B cell (primary cell): ENCODE measurements at regions not wholly inside any gene's neighbourhood (a gene's known extent, or its start where the extent isn't known, plus 50 kb on each side); places are given as distances from the start of the nearest gene placed in this dataset.

Source experiments
- ATAC-seq: fragments of 200-7000 bp; cut with Tn5 transposase; one replicate; pipeline ENCODE4 v1.10.0; 2021; ENCODE audit warnings: low read depth, mild to moderate bottlenecking, moderate number of reproducible peaks, moderate library complexity
- CTCF ChIA-PET: fragments of 350-600 bp; sonication (Branson Sonifier 250); formaldehyde crosslinking; loops from one replicate; lab custom pipeline; 2021; ENCODE audit warnings: antibody characterized with exemption, inconsistent platforms; lab: Charles Lee
- POLR2A ChIA-PET: fragments of 350-600 bp; sonication (Branson Sonifier 250); formaldehyde crosslinking; loops from one replicate; lab custom pipeline; 2021; ENCODE audit warnings: antibody characterized with exemption; lab: Charles Lee
- DNase-seq: peaks from one replicate; pipeline ENCODE4 v3.0.0; 2013
- H2AFZ ChIP-seq: 2 replicates; pipeline ENCODE4 v1.6.1; 2012; ENCODE audit warnings: mild to moderate bottlenecking, low read depth, low read length; ENCODE audit not compliant: insufficient read depth, poor library complexity, severe bottlenecking
- H3K27ac ChIP-seq, 2 donors: 1 replicate in 1 of 2; 2 replicates in 1 of 2; pipeline ENCODE4 v1.5.1; 2012 to 2013; ENCODE audit warnings: low read length in 2 of 2, mild to moderate bottlenecking in 2 of 2, moderate library complexity in 1 of 2
- H3K27me3 ChIP-seq, 4 experiments: fragments of 200-600 bp in 1 of 4; sonication (generic) in 1 of 4; replicated peaks in 1 of 4; 1 replicate in 2 of 4; 2 replicates in 2 of 4; pipeline versions ENCODE4 v1.6.1 to v1.7.0; 2013 to 2016; ENCODE audit warnings: low read length in 3 of 4, mild to moderate bottlenecking in 2 of 4, mixed read lengths in 1 of 4, moderate library complexity in 1 of 4; ENCODE audit not compliant: insufficient read depth in 4 of 4, control insufficient read depth in 3 of 4; ENCODE audit errors: control extremely low read depth in 1 of 4
- H3K36me3 ChIP-seq, 2 experiments: replicated peaks in 1 of 2; 1 replicate in 1 of 2; 2 replicates in 1 of 2; pipeline versions ENCODE4 v1.6.1 to v1.7.1; 2013; ENCODE audit warnings: low read length in 1 of 2; ENCODE audit not compliant: insufficient read depth in 2 of 2, control insufficient read depth in 1 of 2; ENCODE audit errors: control extremely low read depth in 1 of 2, extremely low read depth in 1 of 2
- H3K4me1 ChIP-seq, 2 donors: fragments of 200-600 bp in 1 of 2; sonication (generic) in 1 of 2; 1 replicate in 1 of 2; 2 replicates in 1 of 2; pipeline versions ENCODE4 v1.5.1 to v1.6.1; 2013 to 2017; ENCODE audit warnings: low read length in 2 of 2; ENCODE audit not compliant: control insufficient read depth in 2 of 2, insufficient read depth in 2 of 2
- H3K4me2 ChIP-seq: replicated peaks from 2 replicates; pipeline ENCODE3; 2012; ENCODE audit warnings: mild to moderate bottlenecking, low read depth, low read length; ENCODE audit not compliant: poor library complexity, severe bottlenecking
- H3K4me3 ChIP-seq, 5 experiments: fragments of 200-600 bp in 1 of 5; sonication (generic) in 1 of 5; 1 replicate in 3 of 5; 2 replicates in 2 of 5; pipeline versions ENCODE4 v1.5.1 to v1.7.0; 2011 to 2016; ENCODE audit warnings: low read length in 4 of 5, mild to moderate bottlenecking in 4 of 5, low read depth in 2 of 5, control low read depth in 1 of 5, moderate library complexity in 1 of 5; ENCODE audit not compliant: insufficient read depth in 1 of 5; ENCODE audit errors: control extremely low read depth in 1 of 5, extremely low read depth in 1 of 5
- H3K79me2 ChIP-seq: fragments of 200-600 bp; sonication (generic); one replicate; pipeline ENCODE4 v1.6.0; 2016; ENCODE audit warnings: low read length; ENCODE audit not compliant: control insufficient read depth, insufficient read depth
- H3K9ac ChIP-seq: fragments of 200-600 bp; sonication (generic); 2 replicates; pipeline ENCODE4 v1.6.1; 2017; ENCODE audit warnings: mild to moderate bottlenecking, low read length, moderate library complexity
- H3K9me3 ChIP-seq, 3 donors: one replicate each; pipeline versions ENCODE4 v1.6.1 to v1.7.1; 2013; ENCODE audit warnings: low read length in 2 of 3; ENCODE audit not compliant: control insufficient read depth in 2 of 3, insufficient read depth in 1 of 3; ENCODE audit errors: control extremely low read depth in 1 of 3
- H4K20me1 ChIP-seq: 2 replicates; pipeline ENCODE4 v1.6.0; 2012; ENCODE audit warnings: mild to moderate bottlenecking, low read length; ENCODE audit not compliant: insufficient read depth, control insufficient read depth, poor library complexity, severe bottlenecking
- H3K27ac Mint-ChIP-seq: one replicate; pipeline ENCODE4 v1.8.0; 2021; ENCODE audit warnings: mixed read lengths
- H3K27me3 Mint-ChIP-seq: one replicate; pipeline ENCODE4 v1.8.0; 2021; ENCODE audit warnings: mixed read lengths
- H3K4me1 Mint-ChIP-seq: one replicate; pipeline ENCODE4 v1.8.0; 2021; ENCODE audit warnings: mixed read lengths
- H3K4me3 Mint-ChIP-seq: one replicate; pipeline ENCODE4 v1.8.0; 2021; ENCODE audit warnings: mixed read lengths
- H3K9me3 Mint-ChIP-seq: one replicate; pipeline ENCODE4 v1.8.0; 2022; ENCODE audit warnings: mixed read lengths; ENCODE audit not compliant: insufficient read depth
- CTCF ChIP-seq: fragments of 200-600 bp; IDR thresholded peaks from one replicate; pipeline ENCODE4 v1.8.0; 2022; ENCODE audit warnings: antibody characterized with exemption, mild to moderate bottlenecking
- EZH2 ChIP-seq: IDR thresholded peaks from 2 replicates; pipeline ENCODE4 v1.6.1; 2012; ENCODE audit warnings: borderline replicate concordance, low read depth, mild to moderate bottlenecking, moderate library complexity, low read length; ENCODE audit not compliant: insufficient read depth, poor library complexity, severe bottlenecking
- WGBS: methylation state at CpG from one replicate; pipeline ENCODE4 v1.1.5; 2013; ENCODE audit warnings: missing lambda C conversion rate; ENCODE audit not compliant: insufficient coverage; 5-methylcytosine and 5-hydroxymethylcytosine counted together
- intact Hi-C: fragments of 100-400 bp; cut with micrococcal nuclease; formaldehyde crosslinking; loops from one replicate; pipeline ENCODE4 v1.10.0; 2022

- no peaks in the 10 kb centered on the region for H3K36me3 ChIP-seq
- H3K9me3 ChIP-seq = no peaks in the 10 kb centered on the region
- TF ChIP-seq CTCF (no peak), EZH2 (no peak)
- Mint-ChIP-seq H3K27ac (no peak overlapping the region), H3K9me3 (peaks cover 1% of the 10 kb centered on the region), H3K4me1 (no peaks in the 10 kb centered on the region), H3K4me3 (no peak overlapping the region), H3K27me3 (no peaks in the 10 kb centered on the region)
- H3K79me2 ChIP-seq = no peaks in the 10 kb centered on the region
- intact Hi-C loops = no loop called here
- ChIA-PET POLR2A (no interaction called here), CTCF (no interaction called here)
- no peak overlapping the region for H3K27ac ChIP-seq
- no peak overlapping the region for H2AFZ ChIP-seq
- no peak overlapping the region for H3K9ac ChIP-seq
- H3K27me3 ChIP-seq = no peaks in the 10 kb centered on the region
- no CpG with 5 or more reads among the region's 1 CpG for WGBS
- H3K4me1 ChIP-seq = no peaks in the 10 kb centered on the region
- no peaks in the 10 kb centered on the region for H4K20me1 ChIP-seq
- H3K4me3 ChIP-seq = no peak overlapping the region
- H3K4me2 ChIP-seq = no peak overlapping the region
- DNase-seq = no peak
- ATAC-seq = no peak
Observed at GRCh38 chr1:98550076-98550475, 111.4 kb upstream of the SNX7 start.

GRCh38 chr1:98546319-98546718, 115.2 kb upstream of the SNX7 start:
- Histone ChIP-seq H3K9ac (no peak overlapping the region), H3K36me3 (no peaks in the 10 kb centered on the region), H3K27ac (no peak overlapping the region), H4K20me1 (no peaks in the 10 kb centered on the region), H3K27me3 (no peaks in the 10 kb centered on the region), H3K79me2 (no peaks in the 10 kb centered on the region), H3K4me3 (no peak overlapping the region), H3K4me2 (no peak overlapping the region), H3K9me3 (no peaks in the 10 kb centered on the region), H2AFZ (no peak overlapping the region), H3K4me1 (no peaks in the 10 kb centered on the region)
- peaks cover 1% of the 10 kb centered on the region for H3K9me3 Mint-ChIP-seq
- ATAC-seq (no peak), DNase-seq (no peak)
- POLR2A ChIA-PET = no interaction called here
- CTCF ChIA-PET = no interaction called here
- H3K4me1 Mint-ChIP-seq = no peaks in the 10 kb centered on the region
- intact Hi-C loops = no loop called here
- no peak overlapping the region for H3K4me3 Mint-ChIP-seq
- H3K27ac Mint-ChIP-seq = no peak overlapping the region
- no peak for TF ChIP-seq CTCF
- no peak for TF ChIP-seq EZH2
- no peaks in the 10 kb centered on the region for H3K27me3 Mint-ChIP-seq
